HEK293 (cell line): ENCODE measurements at regions not wholly inside any gene's neighbourhood (a gene's known extent, or its start where the extent isn't known, plus 50 kb on each side); places are given as distances from the start of the nearest gene placed in this dataset.

Experiments
- CTCF ChIA-PET: fragments of 350-600 bp; formaldehyde crosslinking; extraction: SDS; loops from one replicate; lab custom pipeline; 2021; ENCODE audit warnings: antibody characterized with exemption; lab: Yijun Ruan, JAX
- POLR2A ChIA-PET: fragments of 300-600 bp; formaldehyde crosslinking; extraction: SDS; loops from one replicate; lab custom pipeline; 2020; ENCODE audit warnings: antibody characterized with exemption, inconsistent platforms; lab: Yijun Ruan, JAX
- H3K27ac ChIP-seq: fragments of 200-500 bp; sonication (Bioruptor generic); 2 replicates; pipeline ENCODE4 v1.5.1; 2014; ENCODE audit warnings: low read depth, low read length, control low read depth, inconsistent platforms; ENCODE audit errors: extremely low read depth
- H3K36me3 ChIP-seq, 2 experiments: fragments of 200-500 bp in 1 of 2; sonication (Bioruptor generic) in 1 of 2; 1 replicate in 1 of 2; 2 replicates in 1 of 2; pipeline ENCODE4 v1.5.1; 2014 to 2017; ENCODE audit warnings: inconsistent platforms in 2 of 2, low read length in 2 of 2; ENCODE audit not compliant: control insufficient read depth in 2 of 2, insufficient read depth in 1 of 2
- H3K4me1 ChIP-seq: fragments of 200-500 bp; sonication (Bioruptor generic); 2 replicates; pipeline ENCODE4 v1.5.1; 2014; ENCODE audit warnings: mild to moderate bottlenecking, low read length, inconsistent platforms; ENCODE audit not compliant: control insufficient read depth, insufficient read depth
- H3K4me3 ChIP-seq: 2 replicates; pipeline ENCODE4 v1.5.1; 2011; ENCODE audit warnings: low read depth, mild to moderate bottlenecking, control low read depth, low read length, moderate library complexity
- H3K9me3 ChIP-seq: fragments of 200-500 bp; sonication (Bioruptor generic); 2 replicates; pipeline ENCODE4 v1.5.1; 2014; ENCODE audit warnings: low read depth, low read length, inconsistent platforms; ENCODE audit not compliant: control insufficient read depth, insufficient read depth
- KLF1 ChIP-seq: fragments of 450-650 bp; formaldehyde crosslinking; IDR thresholded peaks from 2 replicates; pipeline ENCODE4 v1.5.1; 2016; ENCODE audit warnings: missing biosample characterization, missing genetic modification characterization
- KLF10 ChIP-seq: fragments of 450-650 bp; IDR thresholded peaks from 2 replicates; pipeline ENCODE4 v1.5.1; 2018; ENCODE audit warnings: missing biosample characterization, mild to moderate bottlenecking, missing genetic modification characterization
- ZBTB1 ChIP-seq: fragments of 450-650 bp; formaldehyde crosslinking; IDR thresholded peaks from 2 replicates; pipeline ENCODE4 v1.5.1; 2016; ENCODE audit warnings: missing biosample characterization, missing genetic modification characterization
- ZEB2 ChIP-seq: fragments of 450-650 bp; formaldehyde crosslinking; IDR thresholded peaks from 2 replicates; pipeline ENCODE4 v1.5.1; 2016; ENCODE audit warnings: missing biosample characterization, missing genetic modification characterization
- ZNF239 ChIP-seq: fragments of 450-650 bp; formaldehyde crosslinking; IDR thresholded peaks from 2 replicates; pipeline ENCODE4 v1.5.1; 2016; ENCODE audit warnings: missing biosample characterization, missing genetic modification characterization
- ZNF248 ChIP-seq: fragments of 450-650 bp; formaldehyde crosslinking; IDR thresholded peaks from 2 replicates; pipeline ENCODE4 v1.5.1; 2017; ENCODE audit warnings: missing biosample characterization, missing genetic modification characterization
- ZNF266 ChIP-seq: fragments of 450-650 bp; formaldehyde crosslinking; IDR thresholded peaks from 2 replicates; pipeline ENCODE4 v1.5.1; 2016; ENCODE audit warnings: missing biosample characterization, missing genetic modification characterization, low read depth
- ZNF341 ChIP-seq: fragments of 450-650 bp; formaldehyde crosslinking; IDR thresholded peaks from 2 replicates; pipeline ENCODE4; 2016; ENCODE audit warnings: low read depth, missing biosample characterization, missing genetic modification characterization
- ZNF473 ChIP-seq: fragments of 450-650 bp; formaldehyde crosslinking; IDR thresholded peaks from 2 replicates; pipeline ENCODE4 v1.5.1; 2017; ENCODE audit warnings: missing biosample characterization, missing genetic modification characterization
- ZNF596 ChIP-seq: fragments of 450-650 bp; IDR thresholded peaks from 2 replicates; pipeline ENCODE4 v1.5.0; 2018; ENCODE audit warnings: missing biosample characterization, mild to moderate bottlenecking, missing genetic modification characterization, moderate library complexity
- ZNF623 ChIP-seq: fragments of 450-650 bp; formaldehyde crosslinking; IDR thresholded peaks from 2 replicates; pipeline ENCODE4 v1.5.1; 2016; ENCODE audit warnings: missing biosample characterization, missing genetic modification characterization
- ZNF768 ChIP-seq: fragments of 450-650 bp; formaldehyde crosslinking; IDR thresholded peaks from 2 replicates; pipeline ENCODE4 v1.5.1; 2018; ENCODE audit warnings: missing biosample characterization, mild to moderate bottlenecking, missing genetic modification characterization
- ZNF777 ChIP-seq: fragments of 450-650 bp; formaldehyde crosslinking; IDR thresholded peaks from 2 replicates; pipeline ENCODE4 v1.5.1; 2017; ENCODE audit warnings: missing biosample characterization, missing genetic modification characterization, borderline replicate concordance
- ZSCAN16 ChIP-seq: fragments of 450-650 bp; formaldehyde crosslinking; IDR thresholded peaks from 2 replicates; pipeline ENCODE4 v1.5.1; 2016; ENCODE audit warnings: missing biosample characterization, missing genetic modification characterization
- TF ChIP-seq, protein P1 (sequence below): fragments of 450-650 bp; formaldehyde crosslinking; IDR thresholded peaks from 2 replicates; pipeline ENCODE4 v1.5.1; 2016; ENCODE audit warnings: missing biosample characterization, missing genetic modification characterization
- TF ChIP-seq, protein P2 (sequence below): fragments of 450-650 bp; formaldehyde crosslinking; IDR thresholded peaks from 2 replicates; pipeline ENCODE4 v1.5.1; 2017; ENCODE audit warnings: missing biosample characterization, mild to moderate bottlenecking, missing genetic modification characterization, moderate library complexity
- TF ChIP-seq, protein P3 (sequence below): fragments of 450-650 bp; formaldehyde crosslinking; IDR thresholded peaks from 2 replicates; pipeline ENCODE4 v1.5.1; 2016; ENCODE audit warnings: missing biosample characterization, missing genetic modification characterization
- TF ChIP-seq, protein P4 (sequence below): fragments of 450-650 bp; formaldehyde crosslinking; IDR thresholded peaks from 2 replicates; pipeline ENCODE4 v1.5.1; 2016; ENCODE audit warnings: missing biosample characterization, missing genetic modification characterization

DNA sequence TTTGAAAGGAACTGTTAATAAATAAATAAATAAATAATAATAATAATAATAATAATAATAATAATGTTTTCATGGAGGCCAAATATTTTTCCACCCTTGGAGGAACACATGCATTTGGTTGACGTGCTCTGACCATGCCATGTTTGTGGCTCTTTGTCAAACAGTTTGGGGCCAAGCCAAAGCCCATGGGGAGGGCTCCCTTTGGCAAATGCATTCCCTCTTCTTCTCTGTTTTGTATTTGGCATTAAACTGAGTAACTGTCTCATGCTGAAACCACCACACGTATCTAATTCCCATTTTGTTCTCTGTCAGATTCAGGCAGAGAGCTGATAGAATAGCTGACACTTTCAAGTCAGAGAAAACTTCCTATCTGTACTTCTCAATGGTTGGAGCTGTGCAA is 68.6 kb upstream of the PAX6 start:
- POLR2A ChIA-PET = no interaction called here
- Histone ChIP-seq H3K27ac (no peak overlapping the region), H3K4me3 (no peak overlapping the region), H3K36me3 (no peaks in the 10 kb centered on the region), H3K9me3 (no peaks in the 10 kb centered on the region), H3K4me1 (0 out of 2 replicates have a peak, but pooled peaks cover 5% of the 10 kb centered on the region)
- CTCF ChIA-PET = interaction anchor here (0.6 kb wide), 1 partner anchor 79 kb away, joined by 3 read pairs; no protein-coding TSS in a partner anchor
- TF ChIP-seq KLF10 (tag by site-specific recombination) (no peak), ZNF473 (no peak), ZNF239 (tag by site-specific recombination) (no peak), ZSCAN16 (tag by site-specific recombination) (no peak), ZNF248 (tag by site-specific recombination) (no peak), ZBTB1 (tag by site-specific recombination) (no peak), ZNF341 (tag by site-specific recombination) (no peak), ZNF623 (tag by site-specific recombination) (no peak)
- TF ChIP-seq, protein P1, sequence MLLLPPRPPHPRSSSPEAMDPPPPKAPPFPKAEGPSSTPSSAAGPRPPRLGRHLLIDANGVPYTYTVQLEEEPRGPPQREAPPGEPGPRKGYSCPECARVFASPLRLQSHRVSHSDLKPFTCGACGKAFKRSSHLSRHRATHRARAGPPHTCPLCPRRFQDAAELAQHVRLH (tag by site-specific recombination) = no peak
- TF ChIP-seq, protein P2, sequence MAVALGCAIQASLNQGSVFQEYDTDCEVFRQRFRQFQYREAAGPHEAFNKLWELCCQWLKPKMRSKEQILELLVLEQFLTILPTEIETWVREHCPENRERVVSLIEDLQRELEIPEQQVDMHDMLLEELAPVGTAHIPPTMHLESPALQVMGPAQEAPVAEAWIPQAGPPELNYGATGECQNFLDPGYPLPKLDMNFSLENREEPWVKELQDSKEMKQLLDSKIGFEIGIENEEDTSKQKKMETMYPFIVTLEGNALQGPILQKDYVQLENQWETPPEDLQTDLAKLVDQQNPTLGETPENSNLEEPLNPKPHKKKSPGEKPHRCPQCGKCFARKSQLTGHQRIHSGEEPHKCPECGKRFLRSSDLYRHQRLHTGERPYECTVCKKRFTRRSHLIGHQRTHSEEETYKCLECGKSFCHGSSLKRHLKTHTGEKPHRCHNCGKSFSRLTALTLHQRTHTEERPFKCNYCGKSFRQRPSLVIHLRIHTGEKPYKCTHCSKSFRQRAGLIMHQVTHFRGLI (tag by site-specific recombination) = no peak
- TF ChIP-seq, protein P3, sequence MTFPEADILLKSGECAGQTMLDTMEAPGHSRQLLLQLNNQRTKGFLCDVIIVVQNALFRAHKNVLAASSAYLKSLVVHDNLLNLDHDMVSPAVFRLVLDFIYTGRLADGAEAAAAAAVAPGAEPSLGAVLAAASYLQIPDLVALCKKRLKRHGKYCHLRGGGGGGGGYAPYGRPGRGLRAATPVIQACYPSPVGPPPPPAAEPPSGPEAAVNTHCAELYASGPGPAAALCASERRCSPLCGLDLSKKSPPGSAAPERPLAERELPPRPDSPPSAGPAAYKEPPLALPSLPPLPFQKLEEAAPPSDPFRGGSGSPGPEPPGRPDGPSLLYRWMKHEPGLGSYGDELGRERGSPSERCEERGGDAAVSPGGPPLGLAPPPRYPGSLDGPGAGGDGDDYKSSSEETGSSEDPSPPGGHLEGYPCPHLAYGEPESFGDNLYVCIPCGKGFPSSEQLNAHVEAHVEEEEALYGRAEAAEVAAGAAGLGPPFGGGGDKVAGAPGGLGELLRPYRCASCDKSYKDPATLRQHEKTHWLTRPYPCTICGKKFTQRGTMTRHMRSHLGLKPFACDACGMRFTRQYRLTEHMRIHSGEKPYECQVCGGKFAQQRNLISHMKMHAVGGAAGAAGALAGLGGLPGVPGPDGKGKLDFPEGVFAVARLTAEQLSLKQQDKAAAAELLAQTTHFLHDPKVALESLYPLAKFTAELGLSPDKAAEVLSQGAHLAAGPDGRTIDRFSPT = no peak
- TF ChIP-seq, protein P4, sequence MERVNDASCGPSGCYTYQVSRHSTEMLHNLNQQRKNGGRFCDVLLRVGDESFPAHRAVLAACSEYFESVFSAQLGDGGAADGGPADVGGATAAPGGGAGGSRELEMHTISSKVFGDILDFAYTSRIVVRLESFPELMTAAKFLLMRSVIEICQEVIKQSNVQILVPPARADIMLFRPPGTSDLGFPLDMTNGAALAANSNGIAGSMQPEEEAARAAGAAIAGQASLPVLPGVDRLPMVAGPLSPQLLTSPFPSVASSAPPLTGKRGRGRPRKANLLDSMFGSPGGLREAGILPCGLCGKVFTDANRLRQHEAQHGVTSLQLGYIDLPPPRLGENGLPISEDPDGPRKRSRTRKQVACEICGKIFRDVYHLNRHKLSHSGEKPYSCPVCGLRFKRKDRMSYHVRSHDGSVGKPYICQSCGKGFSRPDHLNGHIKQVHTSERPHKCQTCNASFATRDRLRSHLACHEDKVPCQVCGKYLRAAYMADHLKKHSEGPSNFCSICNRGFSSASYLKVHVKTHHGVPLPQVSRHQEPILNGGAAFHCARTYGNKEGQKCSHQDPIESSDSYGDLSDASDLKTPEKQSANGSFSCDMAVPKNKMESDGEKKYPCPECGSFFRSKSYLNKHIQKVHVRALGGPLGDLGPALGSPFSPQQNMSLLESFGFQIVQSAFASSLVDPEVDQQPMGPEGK (tag by site-specific recombination) = no peak

DNA sequence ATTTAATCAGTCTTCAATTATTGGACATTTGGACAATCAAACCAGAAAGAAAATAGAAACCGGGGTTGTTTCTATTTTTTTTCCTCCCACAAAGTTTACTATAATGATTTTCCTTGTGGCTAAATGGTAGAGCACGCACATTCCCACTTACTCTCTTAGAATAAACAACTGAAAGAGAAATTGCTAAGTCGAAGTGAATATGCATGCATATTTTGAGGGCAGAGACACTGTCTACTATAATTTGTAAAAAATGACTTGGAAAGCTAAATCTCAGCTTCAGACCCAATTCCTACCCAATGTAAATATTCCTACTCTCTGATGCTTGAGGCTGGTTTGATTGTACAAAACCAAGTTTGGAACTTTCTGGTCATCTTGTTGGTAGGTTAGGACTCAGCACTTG is 66.7 kb upstream of the PAX6 start:
- no peak overlapping the region for H3K4me3 ChIP-seq
- no peak overlapping the region for H3K27ac ChIP-seq
- H3K9me3 ChIP-seq = no peaks in the 10 kb centered on the region
- POLR2A ChIA-PET = no interaction called here
- H3K4me1 ChIP-seq = 0 out of 2 replicates have a peak, but pooled peaks cover 3% of the 10 kb centered on the region
- no peak for TF ChIP-seq ZEB2
- no peak for TF ChIP-seq ZNF768 (tag by site-specific recombination)
- TF ChIP-seq KLF1 = no peak
- TF ChIP-seq KLF10 (tag by site-specific recombination) = no peak
- no peak for TF ChIP-seq ZNF596 (tag by site-specific recombination)
- no peak for TF ChIP-seq ZNF777 (tag by site-specific recombination)
- no peak for TF ChIP-seq ZNF266 (tag by site-specific recombination)
- TF ChIP-seq, all 188 proteins: peak for 0
- no peaks in the 10 kb centered on the region for H3K36me3 ChIP-seq
- CTCF ChIA-PET = interaction anchor here (1.1 to 3.0 kb wide), 4 partner anchors 9 to 299 kb away, joined by 4 to 9 read pairs (median 4); no protein-coding TSS in a partner anchor
